Mesothelial cell of epicardium (in vitro differentiated cells): ENCODE measurements at regions not wholly inside any gene's neighbourhood (a gene's known extent, or its start where the extent isn't known, plus 50 kb on each side); places are given as distances from the start of the nearest gene placed in this dataset.
"Not testable (repeated sequence)": the region's sequence is repeated elsewhere in the genome, so short reads cannot be mapped to it uniquely, and the experiment has no call there.

Experiments used
- DNase-seq, 2 experiments: peaks; one replicate each; pipeline ENCODE4 v3.0.0; 2021; ENCODE audit warnings: low spot score in 2 of 2; ENCODE audit not compliant: unreplicated experiment in 2 of 2
- H3K27ac Mint-ChIP-seq: 2 replicates; pipeline ENCODE4 v1.8.0; 2021; ENCODE audit warnings: mixed read lengths
- H3K27me3 Mint-ChIP-seq: 2 replicates; pipeline ENCODE4 v1.8.0; 2021; ENCODE audit warnings: low read depth, mixed read lengths
- H3K36me3 Mint-ChIP-seq: 2 replicates; pipeline ENCODE4 v1.8.0; 2021; ENCODE audit warnings: mixed read lengths
- H3K4me1 Mint-ChIP-seq: 2 replicates; pipeline ENCODE4 v1.8.0; 2021; ENCODE audit warnings: mixed read lengths
- H3K4me3 Mint-ChIP-seq: 2 replicates; pipeline ENCODE4 v1.8.0; 2021; ENCODE audit warnings: mild to moderate bottlenecking, moderate library complexity, mixed read lengths
- H3K9me3 Mint-ChIP-seq: 2 replicates; pipeline ENCODE4 v1.8.0; 2021; ENCODE audit warnings: mixed read lengths
- CTCF ChIP-seq: fragments of 200-600 bp; sonication (generic); IDR thresholded peaks from one replicate; pipeline ENCODE4 v1.5.0; 2021; ENCODE audit warnings: antibody characterized with exemption; ENCODE audit not compliant: unreplicated experiment

DNA sequence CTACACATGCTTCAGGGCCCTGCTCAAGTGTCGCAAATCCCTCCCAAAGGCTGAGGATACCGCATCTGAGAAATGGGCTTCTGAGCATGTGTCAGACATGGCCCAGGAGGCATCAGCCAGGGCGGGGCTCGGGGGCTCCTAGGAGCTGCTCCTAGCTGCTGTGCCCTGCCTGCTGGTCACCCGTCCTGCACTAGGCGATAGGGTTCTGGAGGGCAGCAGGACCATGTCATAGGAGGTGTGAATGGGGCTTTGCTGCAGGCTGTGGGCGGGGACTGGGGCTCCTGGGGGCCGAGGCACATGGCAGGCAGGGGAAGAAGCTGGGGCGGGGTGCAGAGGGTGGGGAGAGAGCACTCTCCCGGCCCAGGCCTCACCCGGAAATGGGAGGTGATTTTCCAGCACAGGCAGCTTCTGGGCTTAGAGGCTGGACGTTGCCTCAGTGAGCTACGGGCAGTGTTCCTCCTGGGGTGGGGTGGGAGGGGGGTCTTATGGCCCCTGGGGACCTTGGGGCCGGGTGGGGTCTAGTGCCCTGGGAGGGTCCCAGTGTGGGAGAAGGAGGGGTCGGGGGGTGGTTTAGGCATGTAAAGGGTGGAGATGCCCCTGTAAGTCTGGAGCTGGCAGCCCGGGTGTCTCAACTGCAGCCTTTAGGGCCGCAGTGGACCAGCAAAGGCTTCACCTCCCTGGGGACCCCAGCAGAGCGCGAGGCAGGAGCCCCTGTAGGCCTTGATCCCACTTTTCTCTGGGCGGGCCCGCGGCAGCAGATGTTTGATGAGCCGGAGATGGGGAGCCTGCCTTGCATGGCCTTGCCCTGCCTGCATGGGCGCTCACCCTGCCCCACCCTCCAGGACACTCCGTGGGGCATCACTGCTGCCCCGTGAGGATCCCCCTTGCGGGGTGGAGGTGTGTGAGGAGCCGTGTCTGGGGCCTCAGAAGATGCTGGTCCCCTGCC lies 98.6 kb upstream of the LRPAP1 start:
- DNase-seq = no peak
- Mint-ChIP-seq H3K4me3 (no peak overlapping the region), H3K9me3 (peaks cover 3% of the 10 kb centered on the region), H3K27ac (no peak overlapping the region), H3K27me3 (peaks cover 8% of the 10 kb centered on the region), H3K4me1 (no peaks in the 10 kb centered on the region), H3K36me3 (no peaks in the 10 kb centered on the region)
- no peak for TF ChIP-seq CTCF

- Mint-ChIP-seq H3K27me3 (peaks cover 14% of the 10 kb centered on the region), H3K4me3 (no peak overlapping the region), H3K36me3 (no peaks in the 10 kb centered on the region), H3K4me1 (no peaks in the 10 kb centered on the region), H3K9me3 (peaks cover 3% of the 10 kb centered on the region), H3K27ac (no peak overlapping the region)
- no peak for TF ChIP-seq CTCF
- no peak for DNase-seq
These were observed 97.9 kb upstream of the LRPAP1 start for GRCh38 chr4:3630136-3630597.

DNA sequence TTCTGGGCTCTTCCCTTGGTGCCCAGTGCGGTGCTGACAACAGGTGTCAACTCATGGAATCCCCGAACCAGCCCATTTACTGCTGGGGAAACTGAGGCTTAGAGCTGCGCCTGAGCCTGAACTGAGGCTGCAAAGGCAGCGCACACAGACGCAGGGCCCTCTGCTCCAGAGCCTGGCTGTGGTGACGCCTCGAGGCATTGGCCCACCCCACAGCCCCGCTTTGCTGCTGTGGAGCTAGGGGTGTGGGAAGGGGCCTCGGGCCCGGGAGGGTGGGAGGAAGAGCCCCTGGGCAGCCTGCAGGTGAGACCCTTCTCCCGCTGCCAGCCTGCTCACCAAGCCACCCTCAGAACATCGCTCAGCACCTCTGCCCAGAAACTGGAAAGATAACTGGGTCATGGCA lies 97.4 kb upstream of the LRPAP1 start:
- H3K27me3 Mint-ChIP-seq = peaks cover 19% of the 10 kb centered on the region

GRCh38 chr4:3629176-3629575 lies 97.0 kb upstream of the LRPAP1 start:
- not testable (repeated sequence) for DNase-seq, H3K4me1 Mint-ChIP-seq, H3K4me3 Mint-ChIP-seq, H3K36me3 Mint-ChIP-seq, H3K9me3 Mint-ChIP-seq, H3K27ac Mint-ChIP-seq
- peaks cover 19% of the 10 kb centered on the region for H3K27me3 Mint-ChIP-seq

More for the DNA sequence above, 97.4 kb upstream of the LRPAP1 start:
- no peak for TF ChIP-seq CTCF
- H3K4me3 Mint-ChIP-seq = no peak overlapping the region
- no peak for DNase-seq
- H3K9me3 Mint-ChIP-seq = peaks cover 3% of the 10 kb centered on the region
- peaks cover 4% of the 10 kb centered on the region for H3K4me1 Mint-ChIP-seq
- H3K27ac Mint-ChIP-seq = no peak overlapping the region
- no peaks in the 10 kb centered on the region for H3K36me3 Mint-ChIP-seq

- Mint-ChIP-seq H3K27ac (no peak overlapping the region), H3K4me1 (peaks cover 8% of the 10 kb centered on the region), H3K4me3 (no peak overlapping the region), H3K36me3 (no peaks in the 10 kb centered on the region), H3K27me3 (peaks cover 21% of the 10 kb centered on the region), H3K9me3 (peaks cover 3% of the 10 kb centered on the region)
- no peak for DNase-seq
- TF ChIP-seq CTCF = no peak
These were observed 96.6 kb upstream of the LRPAP1 start for GRCh38 chr4:3628868-3629175.

DNA sequence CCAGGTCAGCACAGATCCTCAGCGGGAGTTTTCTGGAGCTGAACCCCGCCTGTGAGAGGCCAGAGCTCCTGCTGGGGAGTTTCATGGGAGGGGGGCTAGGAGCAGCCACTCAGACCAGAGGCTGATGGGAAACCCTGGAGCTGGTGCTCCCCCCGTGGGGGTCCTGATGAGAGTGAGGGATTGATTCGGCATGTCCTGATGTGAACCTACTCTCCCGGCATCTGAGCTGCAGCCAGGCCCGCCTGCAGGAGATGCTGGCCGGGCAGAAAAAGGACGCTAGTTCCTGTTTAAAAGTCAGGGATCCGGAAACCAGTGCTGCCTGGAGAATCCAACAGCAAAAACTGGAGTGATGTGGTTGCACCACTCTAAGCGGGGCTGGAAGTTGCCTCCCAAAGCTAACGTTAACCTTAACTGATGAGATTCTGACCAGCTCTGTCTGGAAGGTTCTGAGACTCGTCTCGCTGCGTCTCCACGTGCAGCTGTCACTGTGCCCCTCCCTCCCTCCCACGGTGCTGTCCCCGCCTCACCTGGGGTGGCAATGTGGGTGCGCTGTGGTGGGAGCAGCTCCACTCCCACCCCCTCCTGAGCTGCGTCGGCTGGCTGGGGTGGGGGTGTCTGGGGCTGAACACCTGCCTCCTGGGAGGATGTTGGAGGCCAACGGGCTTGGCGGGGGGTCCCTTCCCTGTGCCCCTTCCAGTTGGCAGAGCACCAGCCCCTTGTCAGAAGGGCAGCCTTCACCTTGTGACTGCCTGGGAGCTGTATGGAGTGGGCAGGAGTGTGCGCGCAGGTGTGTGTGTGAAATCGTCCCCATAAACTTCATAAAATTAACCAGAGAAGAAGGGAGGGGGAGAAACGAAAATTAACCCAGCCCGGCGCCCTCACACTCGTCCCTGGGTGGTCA lies 96.0 kb upstream of the LRPAP1 start:
- H3K4me3 Mint-ChIP-seq, DNase-seq, H3K9me3 Mint-ChIP-seq, H3K27ac Mint-ChIP-seq, H3K36me3 Mint-ChIP-seq: not testable (repeated sequence)
- Mint-ChIP-seq H3K27me3 (peaks cover 24% of the 10 kb centered on the region), H3K4me1 (peaks cover 12% of the 10 kb centered on the region)

GRCh38 chr4:3627456-3627855 lies 95.2 kb upstream of the LRPAP1 start:
- Mint-ChIP-seq H3K4me1 (peaks cover 12% of the 10 kb centered on the region), H3K27me3 (peaks cover 29% of the 10 kb centered on the region)
- H3K36me3 Mint-ChIP-seq, H3K4me3 Mint-ChIP-seq, H3K9me3 Mint-ChIP-seq, H3K27ac Mint-ChIP-seq, DNase-seq: not testable (repeated sequence)

DNA sequence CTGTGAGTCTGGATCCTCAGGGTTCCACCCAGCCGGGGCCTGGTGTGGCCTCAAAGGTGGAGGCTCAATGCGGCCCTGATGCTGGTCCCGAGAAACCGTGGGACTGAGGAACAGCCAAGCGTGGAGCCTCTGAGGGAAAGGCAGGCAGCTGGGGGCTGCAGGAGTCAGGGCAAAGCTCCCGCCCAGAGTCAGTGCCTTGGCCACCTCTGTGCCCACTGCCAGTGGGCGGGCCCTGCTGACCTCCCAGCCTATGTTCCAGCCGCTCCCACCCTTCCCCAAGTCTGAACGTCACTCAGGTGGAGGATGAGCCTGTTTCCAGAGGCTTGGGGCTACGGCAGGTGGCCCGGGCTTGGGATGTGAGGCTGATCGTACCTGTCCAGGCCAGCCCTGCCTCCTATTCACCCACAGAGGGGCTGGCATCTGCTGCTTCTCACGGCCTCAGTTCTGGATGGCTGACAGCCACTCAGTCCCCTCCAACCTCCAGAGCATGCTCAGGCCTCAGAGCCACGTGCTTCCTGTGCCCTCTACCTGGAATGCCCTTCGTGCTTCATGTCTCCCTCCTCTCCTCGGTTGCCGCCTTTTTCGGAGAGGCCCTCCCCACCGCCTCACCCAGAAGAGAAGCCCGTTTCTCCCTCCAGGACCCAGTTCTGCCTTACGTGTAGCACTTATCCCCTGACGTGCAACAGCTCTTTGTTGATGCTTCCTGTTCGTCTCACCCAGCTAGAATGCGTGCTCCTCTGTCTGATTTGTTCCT lies 94.1 kb upstream of the LRPAP1 start:
- Mint-ChIP-seq H3K4me1 (peaks cover 12% of the 10 kb centered on the region), H3K27me3 (peaks cover 32% of the 10 kb centered on the region)
- H3K9me3 Mint-ChIP-seq, H3K36me3 Mint-ChIP-seq, H3K27ac Mint-ChIP-seq, DNase-seq, H3K4me3 Mint-ChIP-seq: not testable (repeated sequence)

DNA sequence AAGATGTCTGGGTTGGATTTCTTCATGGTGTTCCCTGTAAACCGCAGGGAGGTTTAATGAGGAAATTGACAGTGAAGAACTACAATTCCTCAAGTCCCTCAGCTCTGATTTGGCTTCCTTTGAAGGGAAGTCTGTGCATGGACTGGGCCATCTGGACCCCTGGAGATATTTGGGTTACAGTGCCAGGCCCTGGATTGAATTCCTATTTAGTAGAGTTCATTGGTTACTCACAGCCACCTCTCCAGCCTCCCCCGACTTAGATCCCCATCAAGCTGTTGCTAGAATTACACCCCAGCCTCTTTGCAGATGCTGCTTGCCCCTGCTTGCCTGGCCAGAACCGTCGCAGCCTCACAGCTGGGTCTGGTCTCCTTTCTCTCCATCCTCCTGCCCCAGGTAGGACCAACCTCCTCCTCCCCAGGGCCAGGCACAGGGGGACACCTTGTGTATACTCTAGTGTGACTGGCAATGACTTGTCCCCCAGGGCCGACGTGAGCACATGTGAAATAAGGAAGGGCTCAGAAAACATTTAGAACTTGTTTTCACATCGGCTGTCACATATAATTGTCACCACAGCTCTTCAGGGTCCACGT lies 93.2 kb upstream of the LRPAP1 start:
- H3K36me3 Mint-ChIP-seq, H3K4me3 Mint-ChIP-seq, H3K9me3 Mint-ChIP-seq, H3K27ac Mint-ChIP-seq, DNase-seq: not testable (repeated sequence)
- H3K4me1 Mint-ChIP-seq = peaks cover 12% of the 10 kb centered on the region
- H3K27me3 Mint-ChIP-seq = peaks cover 32% of the 10 kb centered on the region
